NOMO-1 treated with dmso at 0.1 percent for 144 hours (cell line): ENCODE measurements at regions not wholly inside any gene's neighbourhood (a gene's known extent, or its start where the extent isn't known, plus 50 kb on each side); places are given as distances from the start of the nearest gene placed in this dataset.
A peak's percentile ranks its signal among the peaks of the same experiment; 100 is the strongest.

Experiments used
- DNase-seq: peaks from one replicate; lab custom pipeline; 2025; ENCODE audit not compliant: unreplicated experiment; lab: John Stamatoyannopoulos, UW

GRCh38 chr12:89901319-89901718, 192.7 kb upstream of the ATP2B1 start:
- DNase-seq: no peak

DNA sequence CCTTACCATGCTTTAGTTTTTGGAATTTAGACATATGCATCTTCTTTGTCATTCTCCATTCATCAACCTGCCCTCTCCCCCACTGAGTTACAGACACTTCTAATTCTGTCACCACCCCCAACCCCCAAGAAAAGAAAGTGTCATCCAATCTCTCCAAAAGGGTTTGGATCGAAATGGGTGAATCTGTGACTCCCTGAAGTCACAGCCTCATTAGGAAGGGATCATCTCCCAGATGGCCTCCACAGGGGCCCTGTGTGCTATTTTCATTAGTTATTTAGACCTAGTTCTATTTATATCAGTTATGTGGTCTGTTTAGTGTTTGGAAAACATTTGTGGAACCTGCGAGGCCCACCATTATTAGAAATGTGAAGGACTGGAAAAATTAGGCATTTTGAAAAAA, 191.0 kb upstream of the ATP2B1 start:
- no peak for DNase-seq

- no peak for DNase-seq
These were observed 187.0 kb upstream of the ATP2B1 start for GRCh38 chr12:89895591-89895990.

- no peak for DNase-seq
These were observed 186.5 kb upstream of the ATP2B1 start for GRCh38 chr12:89895101-89895500.

DNA sequence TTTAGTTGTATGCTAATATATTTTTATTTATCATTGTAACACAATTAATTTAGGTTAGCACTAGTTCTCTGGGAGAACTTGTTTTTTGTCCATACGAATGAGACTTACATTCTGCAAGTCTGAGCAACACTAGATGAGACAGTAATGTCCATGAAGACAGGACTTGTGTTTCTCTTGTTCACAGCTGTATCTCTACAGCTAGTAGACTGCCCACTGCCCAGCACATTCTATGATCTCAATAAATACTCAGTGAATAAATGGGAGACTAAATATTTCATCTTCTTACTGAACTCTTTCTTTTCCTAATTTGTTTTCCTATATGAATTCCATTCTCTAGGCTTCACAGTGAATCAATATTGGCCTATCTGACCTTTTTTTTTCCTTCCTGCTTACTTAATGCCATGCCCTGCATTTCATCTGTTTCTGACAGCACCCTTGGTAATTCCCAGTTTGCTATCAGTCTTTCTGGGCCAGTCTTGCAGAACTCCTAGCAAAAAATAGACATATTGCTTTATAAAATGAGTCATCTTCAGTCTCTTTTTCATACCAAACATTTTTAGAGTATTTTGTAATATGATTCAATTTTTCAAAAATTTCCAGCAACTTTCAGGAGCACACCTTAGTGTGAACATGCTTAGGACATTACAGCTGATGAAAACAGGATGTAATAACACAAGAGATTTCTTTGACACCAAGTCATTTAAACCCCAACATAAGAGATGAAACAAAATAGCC, 185.5 kb upstream of the ATP2B1 start:
- DNase-seq: no peak

DNA sequence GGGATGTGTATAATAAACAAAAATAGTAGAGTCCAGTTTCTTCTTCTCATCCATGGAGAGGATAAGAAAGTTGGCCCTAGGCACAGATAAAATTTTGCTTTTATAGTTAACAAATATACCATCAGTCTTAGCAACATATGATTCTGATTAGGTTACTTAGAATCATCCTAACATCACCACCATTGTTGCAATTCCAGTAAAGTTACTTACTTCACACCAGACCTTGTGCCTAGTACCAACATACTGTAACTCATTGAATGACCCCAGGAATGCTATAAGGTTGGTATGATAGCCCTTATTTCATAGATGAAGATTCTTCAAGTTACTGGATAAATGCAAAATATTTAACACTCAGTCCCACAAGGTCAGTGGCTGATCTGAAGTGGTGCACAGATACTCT, 183.8 kb upstream of the ATP2B1 start:
- DNase-seq: no peak

DNA sequence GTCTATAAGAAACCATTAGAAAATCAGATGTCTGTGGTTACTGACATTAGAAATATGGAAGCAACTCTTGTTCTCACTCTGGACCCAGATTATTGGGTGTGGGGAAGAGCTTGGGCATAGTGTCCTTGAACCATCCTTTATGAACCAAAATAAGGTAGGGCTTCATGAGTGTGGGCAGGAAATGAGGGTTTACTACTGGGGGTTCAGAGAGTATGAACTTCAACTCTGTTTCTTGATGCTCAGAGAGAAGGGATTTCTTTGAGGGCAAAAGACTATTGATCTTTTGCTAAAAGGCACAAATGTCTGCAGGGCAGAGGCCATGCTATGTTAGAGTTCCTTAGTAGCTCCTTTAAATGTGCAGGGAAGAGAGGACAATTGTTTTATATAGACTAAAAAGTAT, 183.3 kb upstream of the ATP2B1 start:
- no peak for DNase-seq

- no peak for DNase-seq
These were observed 181.5 kb upstream of the ATP2B1 start for GRCh38 chr12:89890161-89890560.

DNA sequence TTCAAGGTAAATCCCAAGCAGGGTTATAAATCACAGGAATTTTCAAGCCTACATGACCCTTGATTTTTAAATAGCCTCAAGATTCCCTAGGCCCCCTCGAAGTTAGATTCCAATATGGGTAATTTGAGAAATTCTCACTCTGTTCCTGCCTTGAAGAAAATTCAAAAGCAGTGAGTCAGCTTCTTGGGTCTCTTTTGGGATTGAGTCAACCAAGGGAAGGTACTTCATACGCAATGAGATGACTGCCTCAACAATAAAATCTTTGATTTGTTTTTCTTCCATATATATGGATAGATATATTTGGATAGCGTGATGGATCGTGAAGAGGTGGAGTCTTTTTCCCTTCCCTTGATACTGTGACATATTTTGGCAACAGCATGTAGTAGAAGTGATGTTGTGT, 180.4 kb upstream of the ATP2B1 start:
- no peak for DNase-seq

- no peak for DNase-seq
These were observed 176.3 kb upstream of the ATP2B1 start for GRCh38 chr12:89884952-89885351.

- DNase-seq: no peak
These were observed 175.8 kb upstream of the ATP2B1 start for GRCh38 chr12:89884416-89884898.

- DNase-seq: no peak
These were observed 175.2 kb upstream of the ATP2B1 start for GRCh38 chr12:89883630-89884389.

DNA sequence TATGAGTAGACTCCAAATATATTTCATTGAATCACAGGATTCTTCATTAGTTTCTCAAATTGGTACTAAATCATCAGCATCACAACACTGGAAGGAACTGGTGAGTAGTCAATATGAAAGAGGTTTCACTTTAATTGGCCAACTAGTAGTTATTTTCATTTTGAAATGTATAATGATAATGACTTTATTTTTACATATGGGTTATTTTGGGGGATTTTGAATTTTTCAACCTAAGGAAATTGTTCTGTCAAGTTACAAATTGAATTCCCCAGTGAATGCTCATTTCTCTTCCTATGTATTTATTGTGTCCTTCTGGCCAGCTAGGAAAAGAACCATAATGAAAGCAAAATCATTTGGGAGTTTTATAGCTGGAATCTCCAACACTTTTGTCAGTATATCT, 174.2 kb upstream of the ATP2B1 start:
- no peak for DNase-seq

- no peak for DNase-seq
These were observed 173.4 kb upstream of the ATP2B1 start for GRCh38 chr12:89882050-89882449.

DNA sequence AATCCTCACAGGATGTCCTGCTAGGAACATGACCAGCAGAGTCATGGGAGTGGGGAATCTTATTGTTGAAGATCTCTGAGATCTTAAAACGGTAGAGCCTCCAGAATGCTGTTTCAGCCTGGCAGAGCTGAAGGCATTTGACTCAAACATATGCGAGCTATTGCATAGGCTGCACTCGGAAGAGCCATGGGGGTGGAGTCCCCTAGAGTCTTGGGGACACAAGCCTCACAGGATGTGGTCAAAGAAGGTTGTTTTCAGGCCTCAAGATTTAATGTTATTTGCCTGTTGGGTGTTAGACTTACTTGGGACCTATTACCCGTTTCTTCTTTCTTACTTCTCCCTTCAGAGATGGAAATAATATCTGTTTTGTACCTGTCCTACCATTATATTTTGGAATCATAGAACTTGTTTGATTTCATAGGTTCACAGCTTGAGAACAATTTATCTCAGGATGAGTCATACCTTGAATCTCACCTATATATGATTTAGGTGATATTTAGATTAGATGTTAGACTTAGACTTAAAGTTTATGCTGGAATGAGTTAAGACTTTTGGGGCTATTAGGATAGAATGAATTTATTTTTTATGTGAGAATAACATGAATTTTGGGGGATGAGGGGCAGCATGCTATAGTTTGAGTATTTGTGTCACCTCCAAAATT, 172.2 kb upstream of the ATP2B1 start:
- DNase-seq: peak; percentile 73

DNA sequence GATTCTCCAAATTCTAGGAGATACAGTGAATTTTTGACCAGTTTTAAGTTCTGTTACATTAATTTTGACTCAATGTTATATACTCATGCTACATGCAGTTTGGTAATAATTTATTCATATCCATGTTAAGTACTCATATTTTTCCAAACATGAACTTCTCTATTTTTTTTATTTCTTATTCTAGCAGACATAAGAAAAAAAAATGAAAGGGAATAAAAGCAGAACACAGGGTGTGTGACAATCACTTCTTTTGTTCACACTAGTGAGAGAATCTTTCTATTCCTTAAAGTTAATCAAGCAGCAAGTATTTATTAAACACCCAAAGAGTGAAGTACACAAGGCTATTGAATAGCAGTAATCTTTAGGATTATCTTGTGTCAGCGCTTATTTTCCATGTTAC, 171.1 kb upstream of the ATP2B1 start:
- no peak for DNase-seq

- DNase-seq: no peak
These were observed 170.3 kb upstream of the ATP2B1 start for GRCh38 chr12:89878950-89879349.

- DNase-seq: no peak
These were observed 169.7 kb upstream of the ATP2B1 start for GRCh38 chr12:89878327-89878726.

- no peak for DNase-seq
These were observed 169.0 kb upstream of the ATP2B1 start for GRCh38 chr12:89877671-89878070.

GRCh38 chr12:89877136-89877535, 168.5 kb upstream of the ATP2B1 start:
- DNase-seq: no peak

GRCh38 chr12:89875809-89876208, 167.2 kb upstream of the ATP2B1 start:
- DNase-seq: no peak

DNA sequence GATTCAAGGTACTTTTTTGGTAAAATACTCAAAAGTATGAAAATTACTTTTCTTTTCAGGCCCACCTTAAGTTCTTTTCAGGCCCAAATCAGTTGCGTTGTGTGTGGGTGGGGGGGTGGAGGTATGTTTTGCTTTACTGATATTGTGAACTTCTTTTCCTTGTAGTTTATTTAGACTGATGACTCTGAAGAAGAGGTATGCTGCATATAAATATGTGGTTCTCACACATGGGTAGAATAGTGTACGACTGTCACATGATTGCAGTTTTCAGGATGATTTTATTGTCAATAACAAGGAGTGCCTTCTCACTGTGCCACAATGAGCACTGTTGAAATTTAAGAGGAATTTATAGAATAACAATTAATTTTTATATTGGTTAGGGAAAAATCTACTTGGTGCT, 166.6 kb upstream of the ATP2B1 start:
- no peak for DNase-seq
